ENCODE measurements at regions not wholly inside any gene's neighbourhood (a gene's known extent, or its start where the extent isn't known, plus 50 kb on each side); places are given as distances from the start of the nearest gene placed in this dataset.

- Mint-ChIP-seq H3K4me3 (no peak overlapping the region), H3K27me3 (no peaks in the 10 kb centered on the region)
- no peak for DNase-seq
Measured at GRCh38 chr15:23913635-23914034, 226.5 kb upstream of the NDN start.

GRCh38 chr15:23924686-23925085, 237.6 kb upstream of the NDN start:
- H3K4me3 Mint-ChIP-seq = no peak overlapping the region
- H3K36me3 Mint-ChIP-seq = no peaks in the 10 kb centered on the region
- DNase-seq (no peak), ATAC-seq (replicated peaks) (no peak)
- no peak overlapping the region for H3K27ac Mint-ChIP-seq
- no peaks in the 10 kb centered on the region for H3K4me1 Mint-ChIP-seq
- H3K27me3 Mint-ChIP-seq = no peaks in the 10 kb centered on the region
- H3K9me3 Mint-ChIP-seq = peaks cover 4 to 5% of the 10 kb centered on the region in 2 donors

More at GRCh38 chr15:23913635-23914034, 226.5 kb upstream of the NDN start:
- no peaks in the 10 kb centered on the region for H3K9me3 Mint-ChIP-seq
- no peak overlapping the region for H3K27ac Mint-ChIP-seq
- no peak for ATAC-seq (replicated peaks)
- H3K36me3 Mint-ChIP-seq = no peaks in the 10 kb centered on the region
- no peaks in the 10 kb centered on the region for H3K4me1 Mint-ChIP-seq

GRCh38 chr15:23954931-23955330, 267.8 kb upstream of the NDN start:
- ATAC-seq (replicated peaks) (no peak), DNase-seq (no peak)
- Mint-ChIP-seq H3K4me1 (no peaks in the 10 kb centered on the region), H3K27me3 (no peaks in the 10 kb centered on the region), H3K36me3 (no peaks in the 10 kb centered on the region), H3K4me3 (no peak overlapping the region), H3K9me3 (peaks cover 0 to 10% of the 10 kb centered on the region in 2 donors), H3K27ac (no peak overlapping the region)

GRCh38 chr15:23983500-23984259, 296.6 kb upstream of the NDN start:
- Mint-ChIP-seq H3K4me3 (no peak overlapping the region), H3K9me3 (peaks cover 0 to 8% of the 10 kb centered on the region in 2 donors), H3K36me3 (no peaks in the 10 kb centered on the region), H3K4me1 (no peaks in the 10 kb centered on the region), H3K27ac (no peak overlapping the region), H3K27me3 (no peaks in the 10 kb centered on the region)
- DNase-seq (no peak), ATAC-seq (replicated peaks) (no peak)

GRCh38 chr15:23994273-23994672, 307.2 kb upstream of the NDN start:
- Mint-ChIP-seq H3K27me3 (no peaks in the 10 kb centered on the region), H3K36me3 (peaks cover 0 to 2% of the 10 kb centered on the region in 2 donors), H3K4me3 (no peak overlapping the region), H3K27ac (no peak overlapping the region), H3K4me1 (no peaks in the 10 kb centered on the region), H3K9me3 (peaks cover 18 to 24% of the 10 kb centered on the region in 2 donors)
- DNase-seq (no peak), ATAC-seq (replicated peaks) (no peak)

- DNase-seq = no peak
- Mint-ChIP-seq H3K9me3 (peaks cover 16 to 20% of the 10 kb centered on the region in 2 donors), H3K4me1 (no peaks in the 10 kb centered on the region), H3K27me3 (no peaks in the 10 kb centered on the region), H3K36me3 (peaks cover 0 to 2% of the 10 kb centered on the region in 2 donors), H3K27ac (no peak overlapping the region), H3K4me3 (no peak overlapping the region)
- ATAC-seq (replicated peaks) = no peak
Measured at GRCh38 chr15:23998056-23998455, 311.0 kb upstream of the NDN start.

- Mint-ChIP-seq H3K9me3 (peaks cover 4 to 12% of the 10 kb centered on the region in 2 donors), H3K4me3 (no peak overlapping the region), H3K27ac (no peak overlapping the region), H3K4me1 (no peaks in the 10 kb centered on the region), H3K36me3 (no peaks in the 10 kb centered on the region), H3K27me3 (no peaks in the 10 kb centered on the region)
- ATAC-seq (replicated peaks) (no peak), DNase-seq (no peak)
Measured at GRCh38 chr15:24008476-24008875, 321.4 kb upstream of the NDN start.

GRCh38 chr15:24017470-24017869, 330.4 kb upstream of the NDN start:
- no peaks in the 10 kb centered on the region for H3K4me1 Mint-ChIP-seq
- no peak overlapping the region for H3K27ac Mint-ChIP-seq
- H3K4me3 Mint-ChIP-seq = no peak overlapping the region
- ATAC-seq (replicated peaks) = no peak
- peaks cover 7 to 9% of the 10 kb centered on the region in 2 donors for H3K9me3 Mint-ChIP-seq
- no peak for DNase-seq
- no peaks in the 10 kb centered on the region for H3K27me3 Mint-ChIP-seq
- H3K36me3 Mint-ChIP-seq = no peaks in the 10 kb centered on the region

GRCh38 chr15:24039683-24040082, 352.6 kb upstream of the NDN start:
- Mint-ChIP-seq H3K27ac (no peak overlapping the region), H3K27me3 (no peaks in the 10 kb centered on the region), H3K36me3 (no peaks in the 10 kb centered on the region), H3K4me1 (no peaks in the 10 kb centered on the region), H3K9me3 (peaks cover 6 to 14% of the 10 kb centered on the region in 2 donors), H3K4me3 (no peak overlapping the region)
- DNase-seq = no peak
- ATAC-seq (replicated peaks) = no peak

GRCh38 chr15:24054547-24055245, 367.6 kb upstream of the NDN start:
- ATAC-seq (replicated peaks) = no peak
- no peaks in the 10 kb centered on the region for H3K36me3 Mint-ChIP-seq
- no peaks in the 10 kb centered on the region for H3K27me3 Mint-ChIP-seq
- DNase-seq = no peak
- no peak overlapping the region for H3K27ac Mint-ChIP-seq
- H3K4me1 Mint-ChIP-seq = no peaks in the 10 kb centered on the region
- no peak overlapping the region for H3K4me3 Mint-ChIP-seq
- H3K9me3 Mint-ChIP-seq = peaks cover 3 to 12% of the 10 kb centered on the region in 2 donors

GRCh38 chr15:24067733-24068501, 380.8 kb upstream of the NDN start:
- peaks cover 6 to 17% of the 10 kb centered on the region in 2 donors for H3K9me3 Mint-ChIP-seq
- no peaks in the 10 kb centered on the region for H3K36me3 Mint-ChIP-seq
- H3K27ac Mint-ChIP-seq = no peak overlapping the region
- DNase-seq = no peak
- H3K27me3 Mint-ChIP-seq = no peaks in the 10 kb centered on the region
- H3K4me1 Mint-ChIP-seq = no peaks in the 10 kb centered on the region
- no peak overlapping the region for H3K4me3 Mint-ChIP-seq
- no peak for ATAC-seq (replicated peaks)

- Mint-ChIP-seq H3K36me3 (no peaks in the 10 kb centered on the region), H3K9me3 (peaks cover under 1 to 2% of the 10 kb centered on the region in 2 donors), H3K27me3 (no peaks in the 10 kb centered on the region), H3K4me1 (no peaks in the 10 kb centered on the region), H3K27ac (no peak overlapping the region), H3K4me3 (no peak overlapping the region)
- ATAC-seq (replicated peaks) (no peak), DNase-seq (no peak)
Measured at GRCh38 chr15:24075420-24076089, 388.4 kb upstream of the NDN start.

GRCh38 chr15:24076090-24076784, 389.1 kb upstream of the NDN start:
- peaks cover 0 to 5% of the 10 kb centered on the region in 2 donors for H3K9me3 Mint-ChIP-seq
- no peak overlapping the region for H3K27ac Mint-ChIP-seq
- no peak for DNase-seq
- no peaks in the 10 kb centered on the region for H3K4me1 Mint-ChIP-seq
- H3K4me3 Mint-ChIP-seq = no peak overlapping the region
- no peaks in the 10 kb centered on the region for H3K36me3 Mint-ChIP-seq
- no peaks in the 10 kb centered on the region for H3K27me3 Mint-ChIP-seq
- no peak for ATAC-seq (replicated peaks)

Data from stimulated activated naive B cell treated with anti-CD40 and anti-IgM and Interleukin-4, amounts not matched to agents 10 μg/mL and 1 μg/mL and 100 μg/mL, for 72 hours (primary cell).